H1 (cell line): ENCODE measurements at regions not wholly inside any gene's neighbourhood (a gene's known extent, or its start where the extent isn't known, plus 50 kb on each side); places are given as distances from the start of the nearest gene placed in this dataset.

ENCODE experiments used
- BCL11A ChIP-seq, 2 experiments: IDR thresholded peaks; one replicate each; pipeline ENCODE4 v1.6.1; 2011; ENCODE audit warnings: low read depth in 2 of 2, low read length in 2 of 2, mild to moderate bottlenecking in 2 of 2
- CEBPB ChIP-seq: IDR thresholded peaks from 2 replicates; pipeline ENCODE4 v1.6.1; 2012; ENCODE audit warnings: low read depth, low read length
- CHD7 ChIP-seq: fragments of 300-600 bp; sonication (generic); IDR thresholded peaks from 2 replicates; pipeline ENCODE4 v1.7.1; 2012; ENCODE audit warnings: low read length, moderate library complexity, mild to moderate bottlenecking, inconsistent platforms; ENCODE audit not compliant: insufficient replicate concordance
- CTBP2 ChIP-seq: IDR thresholded peaks from 2 replicates; pipeline ENCODE4 v1.7.0; 2011; ENCODE audit warnings: borderline replicate concordance, mild to moderate bottlenecking, moderate library complexity, mixed read lengths, low read length; ENCODE audit not compliant: insufficient read depth, insufficient read length
- E2F6 ChIP-seq: IDR thresholded peaks from 2 replicates; pipeline ENCODE4 v1.6.1; 2012; ENCODE audit warnings: inconsistent platforms
- HDAC6 ChIP-seq: IDR thresholded peaks from one replicate; pipeline ENCODE4 v1.7.1; 2012; ENCODE audit warnings: low read depth, mild to moderate bottlenecking, inconsistent platforms, low read length, moderate library complexity
- KDM1A ChIP-seq: fragments of 200-600, 300-600 bp; sonication (generic); IDR thresholded peaks from 2 replicates; pipeline ENCODE4 v1.7.1; 2016; ENCODE audit warnings: mild to moderate bottlenecking, low read length, borderline replicate concordance
- POLR2A ChIP-seq, 2 experiments: IDR thresholded peaks; 1 replicate in 1 of 2; 2 replicates in 1 of 2; pipeline ENCODE4 v1.6.1; 2011; ENCODE audit warnings: low read depth in 2 of 2, low read length in 2 of 2, mild to moderate bottlenecking in 2 of 2; ENCODE audit errors: control extremely low read depth in 1 of 2
- SP1 ChIP-seq: IDR thresholded peaks from 2 replicates; pipeline ENCODE4 v1.6.1; 2011; ENCODE audit warnings: low read depth, low read length
- SUZ12 ChIP-seq: fragments of 200-600 bp; sonication (generic); IDR thresholded peaks from 2 replicates; pipeline ENCODE4 v1.6.1; 2012; ENCODE audit warnings: mild to moderate bottlenecking, inconsistent platforms, low read length, moderate library complexity, mixed read lengths

- no peak for TF ChIP-seq CHD7
- TF ChIP-seq KDM1A: no peak
- no peak for TF ChIP-seq BCL11A (IDR thresholded peaks at IDR 0.05; ENCODE audit: low read depth in 2 of 2, low read length in 2 of 2)
- no peak for TF ChIP-seq CEBPB
- no peak for TF ChIP-seq HDAC6
- TF ChIP-seq E2F6: no peak; the same call in 1 of the 2 replicates
- TF ChIP-seq POLR2A (IDR thresholded peaks at IDR 0.05; ENCODE audit: control extremely low read depth in 1 of 2, low read depth in 2 of 2, low read length in 2 of 2): no peak
- TF ChIP-seq SUZ12: no peak
- no peak for TF ChIP-seq SP1
- no peak for TF ChIP-seq CTBP2
These were observed 116.0 kb downstream of the TOMM20 start (continued) for GRCh38 chr1:235012436-235013210.
